ENCODE measurements at regions not wholly inside any gene's neighbourhood (a gene's known extent, or its start where the extent isn't known, plus 50 kb on each side); places are given as distances from the start of the nearest gene placed in this dataset.

- Histone ChIP-seq H4K20me1 (ENCODE audit: insufficient read depth, low read length) (no peaks in the 10 kb centered on the region), H3K4me3 (replicated peaks in 1 of 3; ENCODE audit: low read depth in 2 of 3, low read length in 3 of 3) (no peak overlapping the region), H3K4me1 (ENCODE audit: control insufficient read depth in 1 of 2, insufficient read depth in 2 of 2, low read length in 2 of 2) (no peaks in the 10 kb centered on the region), H2AFZ (ENCODE audit: insufficient read depth, low read depth, low read length, poor library complexity, severe bottlenecking) (no peak overlapping the region), H3K27me3 (ENCODE audit: control insufficient read depth in 2 of 2, insufficient read depth in 2 of 2, low read length in 2 of 2) (no peaks in the 10 kb centered on the region), H3K36me3 (replicated peaks in 1 of 2; ENCODE audit: control insufficient read depth in 1 of 2, insufficient read depth in 2 of 2, low read length in 2 of 2) (no peaks in the 10 kb centered on the region), H3K9ac (ENCODE audit: insufficient read depth, low read length, poor library complexity, severe bottlenecking) (no peak overlapping the region), H3K4me2 (replicated peaks; ENCODE audit: extremely low read depth, low read length, poor library complexity, severe bottlenecking) (no peak overlapping the region), H3K27ac (ENCODE audit: low read depth in 1 of 2, low read length in 2 of 2) (no peak overlapping the region), H3K9me3 (replicated peaks in 1 of 2; ENCODE audit: control insufficient read depth in 1 of 2, insufficient read depth in 1 of 2, low read length in 2 of 2) (no peaks in the 10 kb centered on the region), H3K79me2 (ENCODE audit: insufficient read depth, low read length) (no peaks in the 10 kb centered on the region)
- TF ChIP-seq CTCF (IDR thresholded peaks at IDR 0.05), result no peak
- WGBS (ENCODE audit: insufficient coverage), result 96% methylated on average over 4 of the region's 9 CpGs
- DNase-seq, result no peak
- H3K36me3 Mint-ChIP-seq, result no peaks in the 10 kb centered on the region
- no peaks in the 10 kb centered on the region for H3K27me3 Mint-ChIP-seq (ENCODE audit: low read depth in 3 of 3)
- H3K4me3 Mint-ChIP-seq, result no peak overlapping the region
- intact Hi-C loops (cut with micrococcal nuclease), result no loop called here
- no peaks in the 10 kb centered on the region for H3K4me1 Mint-ChIP-seq
- H3K9me3 Mint-ChIP-seq, result peaks cover 0 to 14% (median 2%) of the 10 kb centered on the region in 7 donors
- no peak overlapping the region for H3K27ac Mint-ChIP-seq
These were observed 163.3 kb downstream of the LRRC30 start for GRCh38 chr18:7394050-7394659.

- H3K4me1 Mint-ChIP-seq, result no peaks in the 10 kb centered on the region
- no peak overlapping the region for H3K4me3 Mint-ChIP-seq
- Histone ChIP-seq H3K36me3 (replicated peaks in 1 of 2; ENCODE audit: control insufficient read depth in 1 of 2, insufficient read depth in 2 of 2, low read length in 2 of 2) (no peaks in the 10 kb centered on the region), H3K4me3 (replicated peaks in 1 of 3; ENCODE audit: low read depth in 2 of 3, low read length in 3 of 3) (no peak overlapping the region), H3K9ac (ENCODE audit: insufficient read depth, low read length, poor library complexity, severe bottlenecking) (no peak overlapping the region), H3K79me2 (ENCODE audit: insufficient read depth, low read length) (no peaks in the 10 kb centered on the region), H3K27ac (ENCODE audit: low read depth in 1 of 2, low read length in 2 of 2) (no peak overlapping the region), H4K20me1 (ENCODE audit: insufficient read depth, low read length) (no peaks in the 10 kb centered on the region), H3K4me1 (ENCODE audit: control insufficient read depth in 1 of 2, insufficient read depth in 2 of 2, low read length in 2 of 2) (no peaks in the 10 kb centered on the region), H3K27me3 (ENCODE audit: control insufficient read depth in 2 of 2, insufficient read depth in 2 of 2, low read length in 2 of 2) (no peaks in the 10 kb centered on the region), H3K4me2 (replicated peaks; ENCODE audit: extremely low read depth, low read length, poor library complexity, severe bottlenecking) (no peak overlapping the region), H3K9me3 (replicated peaks in 1 of 2; ENCODE audit: control insufficient read depth in 1 of 2, insufficient read depth in 1 of 2, low read length in 2 of 2) (no peaks in the 10 kb centered on the region), H2AFZ (ENCODE audit: insufficient read depth, low read depth, low read length, poor library complexity, severe bottlenecking) (no peak overlapping the region)
- peaks cover 0 to 14% (median 0%) of the 10 kb centered on the region in 7 donors for H3K9me3 Mint-ChIP-seq
- no peaks in the 10 kb centered on the region for H3K36me3 Mint-ChIP-seq
- WGBS (ENCODE audit: insufficient coverage), result no CpG with 5 or more reads among the region's 4 CpGs
- no peak for DNase-seq
- H3K27ac Mint-ChIP-seq, result no peak overlapping the region
- intact Hi-C loops (cut with micrococcal nuclease), result no loop called here
- no peaks in the 10 kb centered on the region for H3K27me3 Mint-ChIP-seq (ENCODE audit: low read depth in 3 of 3)
- TF ChIP-seq CTCF (IDR thresholded peaks at IDR 0.05), result no peak
These were observed 164.7 kb downstream of the LRRC30 start for GRCh38 chr18:7395566-7395965.

Data from CD14-positive monocyte (primary cell).